GM18909 (cell line): ENCODE measurements at regions not wholly inside any gene's neighbourhood (a gene's known extent, or its start where the extent isn't known, plus 50 kb on each side); places are given as distances from the start of the nearest gene placed in this dataset.

Experiments used
- ATAC-seq: cut with Tn5 transposase; IDR thresholded peaks from one replicate; pipeline ENCODE4 v1.9.1; 2021; ENCODE audit warnings: mild to moderate bottlenecking; ENCODE audit not compliant: unreplicated experiment, poor library complexity

DNA sequence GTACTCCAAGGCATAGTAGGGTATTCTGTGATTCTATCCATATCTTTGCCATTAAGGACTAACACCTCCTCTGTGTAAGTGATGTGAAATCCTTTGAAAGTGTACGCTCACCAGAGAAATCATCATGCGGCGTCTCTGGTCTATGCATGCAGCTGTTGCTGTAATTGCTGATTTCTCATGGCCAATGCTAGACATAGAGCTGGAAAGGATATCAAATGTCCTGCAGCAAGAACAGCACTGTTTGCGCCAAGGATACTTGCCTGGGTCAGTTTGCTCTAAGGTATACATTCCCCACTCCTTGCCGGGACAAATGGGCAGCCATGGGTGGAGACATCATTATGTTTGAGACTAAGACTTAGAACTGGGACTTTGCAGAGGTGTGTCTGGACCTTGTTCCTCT, 896.4 kb downstream of the BCL11B start:
- ATAC-seq: no peak

DNA sequence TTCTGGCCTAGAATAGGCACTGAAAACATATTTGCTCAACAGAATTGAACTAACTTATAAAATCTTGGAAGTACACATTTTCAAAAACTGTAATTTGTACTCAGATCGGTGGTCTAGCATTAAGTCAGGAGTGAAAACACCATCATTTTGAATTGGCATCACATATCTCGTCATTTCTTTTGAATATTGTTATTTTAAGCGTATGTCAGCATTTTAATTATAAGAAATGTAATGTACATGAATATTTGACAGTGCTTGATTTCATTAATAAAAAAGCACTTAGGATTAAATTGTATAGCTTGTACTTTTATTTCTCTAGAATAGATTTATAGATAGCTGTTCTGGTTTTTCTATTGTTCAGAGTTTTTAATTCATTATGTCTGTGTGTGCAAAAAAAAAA, 892.2 kb downstream of the BCL11B start:
- no peak for ATAC-seq

DNA sequence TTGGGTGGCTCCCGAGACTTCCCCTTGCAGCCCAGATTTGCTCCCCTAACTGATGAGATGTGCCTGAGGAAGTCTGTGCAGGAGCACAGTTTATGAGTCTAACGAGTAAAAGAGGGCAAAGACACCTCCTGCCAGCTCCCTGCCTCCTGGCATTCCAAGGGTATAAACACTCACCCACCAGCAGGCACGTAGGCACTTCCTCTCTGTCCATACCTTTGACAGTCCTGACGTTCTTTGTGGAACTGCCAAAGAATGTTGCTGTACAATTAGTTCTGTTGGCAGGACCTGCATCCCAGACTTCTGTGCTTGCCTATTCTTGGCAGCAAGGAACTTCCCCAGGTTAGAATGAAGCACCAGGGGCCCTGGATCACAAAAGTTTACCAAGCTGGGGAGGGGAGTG, 889.3 kb downstream of the BCL11B start:
- ATAC-seq: no peak

DNA sequence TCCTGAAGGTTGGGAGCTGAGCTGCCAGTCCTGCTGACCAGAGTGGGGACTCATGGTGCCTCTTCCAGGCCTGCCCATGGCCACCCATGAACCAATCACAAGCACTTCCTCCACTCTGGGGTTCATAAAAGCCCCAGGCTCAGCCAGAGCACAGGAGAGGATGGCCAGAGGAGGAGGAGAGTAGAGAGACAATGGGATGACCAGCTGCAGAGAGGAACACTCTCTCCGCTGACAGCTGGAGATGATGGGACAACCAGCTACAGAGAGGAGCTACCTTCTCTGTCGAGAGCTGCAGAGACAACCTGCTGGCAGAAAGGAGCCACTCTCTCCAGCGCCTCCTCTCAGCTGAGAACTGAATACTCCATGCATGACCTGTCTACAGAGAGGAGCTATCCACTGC, 886.1 kb downstream of the BCL11B start:
- ATAC-seq: no peak

DNA sequence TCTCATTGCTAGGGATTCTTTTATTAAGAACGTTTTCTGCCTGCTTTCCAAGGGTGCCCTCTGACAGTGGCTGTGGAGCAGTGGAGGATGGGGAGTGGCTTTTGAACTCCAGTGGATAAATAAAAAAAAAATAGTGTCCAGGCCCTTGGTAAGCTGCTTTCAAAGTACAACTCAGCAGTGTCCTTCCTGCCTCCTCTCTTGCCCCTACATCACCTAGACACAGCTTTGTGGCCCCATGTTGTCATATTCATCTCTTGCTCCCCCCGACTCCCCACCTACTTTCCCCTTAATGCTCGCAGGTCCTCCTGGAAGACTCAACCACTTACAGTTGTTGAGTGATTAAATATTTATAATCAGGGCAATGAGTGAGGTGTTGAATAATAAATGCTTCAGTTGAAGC, 880.9 kb downstream of the BCL11B start:
- ATAC-seq: no peak

DNA sequence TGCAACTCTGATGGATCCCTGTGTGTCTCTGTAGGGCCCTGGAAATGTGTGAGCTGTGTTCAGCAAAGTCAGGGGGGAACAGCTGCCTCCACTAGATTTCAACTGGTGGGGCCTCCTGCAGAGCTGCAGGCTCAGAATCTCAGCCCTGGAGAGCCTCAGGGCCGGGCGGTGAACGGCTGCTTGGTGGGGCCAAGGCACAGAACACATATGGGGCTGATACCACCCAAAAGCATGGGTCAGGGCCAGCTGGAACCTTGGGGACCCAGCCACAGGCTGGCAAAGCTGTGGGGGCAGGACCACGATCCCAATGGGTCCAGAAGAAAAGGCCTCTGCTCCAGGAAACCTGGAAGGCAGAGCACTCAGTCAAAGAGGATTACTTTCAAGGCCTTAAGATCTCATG, 878.5 kb downstream of the BCL11B start:
- ATAC-seq: no peak

DNA sequence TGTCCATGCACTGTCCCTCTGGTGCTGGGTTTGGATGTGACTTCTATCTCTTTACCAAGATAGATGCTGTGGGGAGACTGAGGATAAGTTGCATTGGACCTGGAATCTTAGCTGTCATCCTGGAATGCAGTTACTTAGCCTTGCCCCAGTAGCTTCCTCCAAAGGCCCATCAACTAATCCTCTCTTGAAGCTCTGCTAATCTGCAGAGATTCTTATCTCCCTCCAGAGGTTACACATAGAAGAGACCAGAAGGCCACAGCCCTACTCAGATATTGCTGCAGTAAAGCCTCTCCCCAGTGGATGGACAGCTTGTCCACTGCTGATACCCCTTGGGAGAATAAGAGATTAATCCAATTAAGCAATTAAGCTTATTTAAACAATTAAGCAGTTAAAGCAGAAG, 867.2 kb downstream of the BCL11B start:
- ATAC-seq: no peak

DNA sequence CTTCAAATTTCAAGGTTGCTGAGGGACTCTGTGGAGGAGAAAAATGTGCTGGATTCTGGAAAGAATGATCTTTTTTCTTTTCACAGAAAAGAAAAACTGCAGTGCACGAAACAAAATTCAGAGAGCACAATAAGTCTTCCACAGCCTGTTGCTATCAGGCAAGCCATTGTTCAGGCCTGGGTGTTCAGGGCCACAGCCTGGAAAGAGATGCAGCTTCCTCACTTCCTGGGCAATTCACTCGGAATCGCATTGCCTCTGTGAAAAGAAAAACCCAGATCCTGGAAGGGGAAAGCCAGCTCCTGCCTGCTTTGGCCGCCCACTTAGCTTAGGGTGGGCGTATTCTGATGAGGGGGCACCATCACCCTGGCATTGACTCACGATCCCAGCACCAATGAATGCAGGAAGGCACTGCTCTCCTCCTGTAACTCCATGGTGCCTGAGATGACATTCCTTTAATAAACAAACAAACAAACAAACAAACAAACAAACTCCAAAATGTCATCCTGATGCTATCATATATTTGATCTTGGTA, 863.9 kb downstream of the BCL11B start:
- ATAC-seq: no peak

DNA sequence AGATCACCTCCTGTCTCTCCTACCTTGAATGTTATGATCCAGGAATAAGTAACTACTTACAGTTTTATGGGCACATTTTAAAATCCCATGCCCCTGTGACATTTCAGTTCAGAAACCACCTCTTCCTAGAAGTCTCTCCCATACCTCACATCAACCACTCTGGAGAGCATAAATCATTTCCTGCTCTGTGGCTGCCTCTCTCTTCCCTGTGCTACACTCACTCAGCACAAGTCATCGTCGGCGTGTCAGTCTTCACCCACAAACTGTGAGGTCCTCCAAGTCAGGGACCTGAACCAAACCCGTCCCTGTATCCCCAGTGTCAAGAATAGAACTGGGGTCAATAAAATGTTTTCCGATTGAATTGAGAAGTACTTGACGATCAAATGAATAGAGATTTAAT, 863.3 kb downstream of the BCL11B start:
- no peak for ATAC-seq

DNA sequence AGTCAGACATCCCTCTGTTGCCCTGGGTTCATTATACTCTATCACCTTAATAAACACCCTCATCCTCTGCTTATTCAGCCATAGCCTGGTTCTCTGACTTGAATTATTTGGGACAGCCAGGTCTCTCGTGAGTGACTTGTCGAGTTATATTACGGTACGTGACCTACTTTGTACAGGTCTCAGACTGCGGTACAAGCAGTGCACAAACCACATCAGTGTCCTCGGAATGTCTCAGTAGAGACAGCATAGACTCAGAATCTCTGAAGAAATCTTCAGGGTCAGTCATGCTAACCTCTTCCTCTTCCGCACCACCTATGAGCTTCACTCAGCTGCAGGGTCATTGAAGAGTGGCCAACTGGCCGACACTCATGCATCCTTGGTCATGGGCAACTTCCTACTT, 860.8 kb downstream of the BCL11B start:
- ATAC-seq: no peak

DNA sequence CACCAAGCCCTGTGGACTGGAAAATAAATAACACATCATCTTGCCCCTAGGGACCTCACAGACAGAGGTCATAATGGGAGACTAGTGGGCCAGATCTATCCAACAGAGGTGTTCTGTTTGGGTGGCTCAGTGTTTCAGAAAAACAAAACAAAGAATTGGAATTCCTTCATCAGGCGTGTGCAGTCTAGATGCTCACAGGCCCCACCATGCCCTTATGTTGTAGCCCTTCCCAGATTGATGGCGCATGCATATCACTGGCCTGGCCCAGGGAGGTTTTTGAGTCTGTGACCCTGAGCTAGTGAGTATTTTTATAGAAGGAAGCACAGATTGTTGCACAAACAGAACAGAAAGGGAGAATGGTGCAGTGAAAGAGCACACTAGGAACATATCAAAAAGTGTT, 859.6 kb downstream of the BCL11B start:
- no peak for ATAC-seq

DNA sequence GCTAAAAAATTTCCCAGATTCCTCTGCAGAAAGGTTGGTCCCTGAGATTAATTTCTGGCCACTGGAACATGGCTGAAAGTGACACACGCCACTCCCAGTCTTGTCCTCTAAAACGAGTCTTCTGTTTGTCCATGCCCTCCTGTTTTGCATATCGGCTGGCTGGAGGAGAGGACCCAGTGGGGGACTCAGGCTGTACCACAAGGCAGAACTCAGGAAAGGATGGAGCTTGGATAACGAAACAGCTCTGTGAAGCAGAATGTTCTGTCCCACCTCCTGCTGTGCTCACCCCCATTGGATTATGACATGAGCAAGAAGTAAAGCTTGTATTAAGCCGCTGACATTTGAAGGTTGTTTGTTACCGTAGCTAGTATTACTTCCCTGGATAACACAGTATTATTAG, 856.2 kb downstream of the BCL11B start:
- ATAC-seq: no peak

DNA sequence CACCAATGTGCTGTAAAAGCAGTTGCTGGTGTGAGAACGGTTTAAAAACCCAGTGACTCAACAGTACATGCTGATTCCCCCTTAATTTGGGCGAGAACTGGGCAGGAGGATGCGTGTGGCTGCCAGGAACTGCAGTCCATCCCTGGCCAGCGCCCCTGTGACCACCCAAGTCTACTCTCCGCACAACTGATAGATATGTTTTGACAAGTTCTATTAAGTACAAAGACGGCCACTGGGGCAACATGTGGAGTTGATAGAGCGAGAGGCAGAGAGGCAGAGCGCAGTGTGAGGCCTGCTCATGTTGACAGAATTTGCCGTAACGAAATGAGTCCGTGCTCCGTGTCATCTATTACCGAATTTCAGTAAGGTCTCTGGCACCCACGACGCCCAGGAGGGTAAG, 855.0 kb downstream of the BCL11B start:
- ATAC-seq: no peak

DNA sequence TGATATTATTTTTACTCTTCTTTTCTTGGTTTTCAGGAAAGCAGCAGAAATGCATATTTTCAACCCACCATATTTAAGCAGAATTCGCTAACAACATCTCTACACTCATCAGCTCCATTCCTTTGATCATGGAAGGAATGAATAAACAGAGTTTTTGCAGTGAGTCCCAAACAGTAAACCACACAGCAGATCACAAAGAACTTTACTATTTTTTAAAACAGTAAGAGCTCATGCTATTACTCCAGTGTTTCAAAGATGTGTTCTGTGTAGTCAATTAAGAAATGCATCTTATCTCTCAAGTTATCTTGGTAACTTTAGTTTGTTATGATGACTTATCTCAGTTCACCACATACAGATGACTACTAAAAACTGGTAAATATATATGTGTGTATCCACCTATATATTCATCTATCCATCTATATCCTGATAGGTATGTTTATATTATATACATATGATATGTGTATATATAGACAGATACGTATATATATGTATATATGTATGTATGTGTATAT, 843.5 kb downstream of the BCL11B start:
- ATAC-seq: no peak

DNA sequence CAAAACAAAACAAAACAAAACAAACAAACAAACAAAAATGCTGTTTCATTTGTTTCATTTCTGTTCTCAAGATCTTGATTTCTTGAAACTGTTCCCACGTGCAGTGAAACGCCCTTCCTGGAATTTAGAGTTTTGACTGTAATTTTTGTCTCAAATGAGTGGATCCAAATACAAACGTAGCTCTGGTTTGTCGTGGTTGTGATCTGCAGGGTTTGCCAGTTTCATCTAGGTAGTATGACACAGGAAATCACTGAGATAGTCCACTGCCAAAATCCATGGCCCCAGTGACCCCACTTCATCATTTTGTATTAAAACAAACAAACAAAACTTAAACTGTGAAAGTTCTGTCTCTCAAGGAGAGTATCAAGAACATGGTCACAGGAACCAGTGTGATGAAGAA, 838.6 kb downstream of the BCL11B start:
- no peak for ATAC-seq

DNA sequence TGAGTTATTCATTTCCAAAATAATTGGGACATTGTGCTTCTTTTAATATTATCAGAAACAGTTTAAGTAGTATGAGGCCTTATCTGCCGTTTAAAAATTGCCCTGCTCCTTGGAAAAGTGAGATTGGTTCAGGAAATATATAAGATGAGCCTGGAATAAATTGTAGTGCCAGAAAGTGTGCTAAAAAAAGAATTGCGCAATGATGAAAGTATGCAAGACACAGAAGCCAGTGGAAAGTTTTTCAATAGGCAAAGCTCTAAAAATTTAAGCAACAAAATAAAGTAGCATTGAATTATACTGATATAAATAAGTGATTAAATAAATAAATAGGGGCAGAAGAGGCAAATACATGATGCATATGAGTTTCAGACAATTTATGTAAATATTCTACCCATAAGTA, 834.9 kb downstream of the BCL11B start:
- ATAC-seq: no peak

DNA sequence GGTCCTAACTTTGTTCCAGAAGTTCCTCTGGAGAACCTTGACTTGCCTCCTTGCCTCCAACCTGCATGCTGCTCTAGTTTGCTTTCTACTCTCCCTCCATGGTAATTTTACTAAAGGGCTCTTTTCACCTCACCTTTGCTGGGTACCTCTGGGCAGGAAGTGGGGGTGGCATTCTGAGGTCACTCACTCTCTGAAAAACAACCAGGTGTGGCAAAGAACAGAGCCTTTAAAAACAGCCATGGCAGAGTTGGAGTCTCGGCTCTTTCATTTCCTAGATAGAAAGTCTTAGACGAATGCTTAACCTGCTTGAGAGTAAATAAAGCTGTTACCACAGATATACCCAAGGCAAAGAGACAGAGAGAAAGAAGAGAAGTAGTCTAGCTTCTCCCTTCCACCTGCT, 827.9 kb downstream of the BCL11B start:
- ATAC-seq: no peak

DNA sequence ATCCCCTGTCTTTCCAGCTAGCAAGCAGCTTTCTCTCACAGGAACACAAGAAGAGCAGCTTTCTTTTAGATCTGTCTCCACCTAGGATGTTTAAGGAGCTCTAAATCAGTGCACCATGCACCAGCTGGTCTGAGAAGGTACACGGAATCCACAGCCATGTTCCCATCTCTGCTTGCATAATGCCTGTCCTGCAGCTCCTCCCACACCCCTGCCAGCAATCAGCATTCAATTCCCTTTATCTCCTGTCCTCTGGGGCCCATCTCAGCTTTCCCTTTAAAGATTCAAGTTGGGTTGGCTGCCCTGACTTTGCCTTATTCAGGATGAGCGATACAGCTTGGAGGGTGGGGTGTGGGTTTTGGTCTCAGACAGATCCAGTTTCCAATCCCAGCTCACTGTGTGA, 826.3 kb downstream of the BCL11B start:
- no peak for ATAC-seq

DNA sequence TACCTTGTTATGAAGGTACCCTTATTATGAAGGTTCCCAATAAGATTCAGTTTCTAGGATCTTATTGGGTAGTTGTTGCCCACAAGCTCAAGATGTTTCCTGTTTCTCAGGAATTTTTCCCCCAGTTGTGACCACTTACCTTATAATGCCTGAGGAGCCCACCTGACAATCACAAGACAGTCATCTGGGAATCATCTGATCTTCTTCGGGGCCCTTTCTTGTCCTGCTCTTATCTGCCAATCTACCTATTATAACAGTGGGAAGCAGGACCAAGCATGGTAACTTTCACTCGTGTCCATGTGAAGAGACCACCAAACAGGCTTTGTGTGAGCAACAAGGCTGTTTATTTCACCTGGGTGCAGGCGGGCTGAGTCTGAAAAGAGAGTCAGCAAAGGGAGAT, 825.5 kb downstream of the BCL11B start:
- ATAC-seq: no peak

DNA sequence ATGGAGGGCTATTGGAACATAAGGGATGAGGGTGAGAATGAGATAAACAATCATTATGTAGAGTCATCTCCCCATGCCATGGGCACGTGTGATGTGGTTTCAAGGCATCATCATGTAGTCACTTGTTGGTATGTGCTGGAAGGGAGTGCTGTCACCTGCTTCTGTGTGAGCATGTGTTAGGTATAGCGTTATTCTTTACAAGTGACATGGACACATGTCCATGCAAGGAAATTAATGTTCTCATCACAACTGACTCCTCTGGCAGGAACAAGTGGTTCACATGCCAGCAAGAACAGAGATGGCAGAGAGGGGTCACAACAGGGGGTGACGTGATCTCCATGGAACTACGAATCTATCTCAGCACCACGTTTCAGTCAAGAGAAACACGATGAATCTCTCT, 815.8 kb downstream of the BCL11B start:
- no peak for ATAC-seq

DNA sequence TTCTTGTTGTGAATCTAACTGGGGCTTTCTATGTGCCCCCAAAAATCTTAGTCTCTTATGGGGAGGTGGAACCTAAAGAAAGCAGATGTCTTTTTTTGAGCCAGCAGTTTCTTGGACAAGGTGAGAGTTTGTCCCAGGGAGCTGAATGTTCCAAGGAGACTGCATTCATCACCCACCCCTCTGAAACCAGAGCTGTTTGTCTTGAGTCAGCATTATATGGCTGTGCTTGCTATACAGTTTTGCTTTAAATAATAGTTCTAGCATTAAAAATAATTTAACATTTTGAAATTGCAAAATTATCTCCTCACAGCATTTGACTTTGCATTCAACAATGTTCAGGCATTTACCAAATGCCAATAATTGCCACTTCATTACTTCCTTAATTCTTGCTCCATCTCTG, 813.3 kb downstream of the BCL11B start:
- ATAC-seq: no peak

DNA sequence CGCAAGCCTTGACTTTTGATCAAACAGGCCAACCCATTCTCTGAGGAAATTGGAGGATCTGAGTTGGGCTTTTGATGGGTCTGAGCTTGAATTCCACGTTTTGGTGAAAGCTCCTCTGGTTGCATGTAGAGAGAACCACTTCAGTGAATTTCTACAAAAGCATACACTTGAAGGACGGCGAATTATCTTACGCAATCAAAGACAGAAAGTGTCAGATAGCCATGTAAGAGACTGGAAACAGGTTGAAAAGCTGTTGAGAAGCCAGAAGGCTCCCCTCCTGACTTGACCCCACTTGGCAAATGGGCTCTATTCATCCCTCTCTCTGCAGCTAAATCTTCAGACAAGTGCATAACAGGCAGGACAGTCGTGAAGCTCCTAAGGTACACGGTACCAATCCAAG, 809.1 kb downstream of the BCL11B start:
- ATAC-seq: no peak

DNA sequence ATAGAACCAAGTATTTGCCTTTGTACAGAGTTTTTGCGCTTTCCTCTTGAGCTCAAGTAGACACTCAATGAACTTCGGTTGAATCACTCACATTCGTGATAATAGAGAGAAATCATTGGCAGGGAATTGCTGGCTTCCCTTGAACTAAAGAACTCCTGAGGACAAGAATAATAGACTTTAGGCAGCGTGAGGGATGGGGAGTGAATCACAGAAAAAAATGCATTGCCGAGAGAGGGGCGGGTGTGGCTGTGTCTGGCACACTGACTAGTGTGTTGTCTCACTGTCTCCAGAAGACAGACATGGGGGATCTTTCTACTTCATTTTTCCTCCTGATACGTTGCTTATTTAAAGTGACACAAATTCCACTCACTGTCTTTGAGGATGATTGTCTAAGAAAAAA, 805.2 kb downstream of the BCL11B start:
- no peak for ATAC-seq
